Lung microvascular endothelial cell (primary cell): ENCODE measurements at regions not wholly inside any gene's neighbourhood (a gene's known extent, or its start where the extent isn't known, plus 50 kb on each side); places are given as distances from the start of the nearest gene placed in this dataset.
"Not testable (repeated sequence)": the region's sequence is repeated elsewhere in the genome, so short reads cannot be mapped to it uniquely, and the experiment has no call there.

ENCODE experiments used
- DNase-seq, 2 donors: peaks; one replicate each; pipeline versions ENCODE4 v3.0.0 to v3.0.0-alpha.2; 2010; ENCODE audit warnings: low read depth in 2 of 2

- no peak for DNase-seq
Observed at GRCh38 chr6:14516956-14517355, 399.4 kb downstream of the CD83 start.

GRCh38 chr6:14517516-14518105 is 400.0 kb downstream of the CD83 start:
- DNase-seq = no peak

- no peak for DNase-seq
Observed at GRCh38 chr6:14518515-14519217, 401.1 kb downstream of the CD83 start.

GRCh38 chr6:14520029-14520428 is 402.5 kb downstream of the CD83 start:
- no peak for DNase-seq

GRCh38 chr6:14520536-14520935 is 403.0 kb downstream of the CD83 start:
- DNase-seq = no peak

- no peak for DNase-seq
Observed at GRCh38 chr6:14521141-14521540, 403.6 kb downstream of the CD83 start.

GRCh38 chr6:14521861-14522260 is 404.3 kb downstream of the CD83 start:
- not testable (repeated sequence) for DNase-seq

- no peak for DNase-seq
Observed at GRCh38 chr6:14524319-14524718, 406.7 kb downstream of the CD83 start.

- DNase-seq = no peak
Observed at GRCh38 chr6:14530385-14530784, 412.8 kb downstream of the CD83 start.

GRCh38 chr6:14533446-14533845 is 415.9 kb downstream of the CD83 start:
- no peak for DNase-seq

- no peak for DNase-seq
Observed at GRCh38 chr6:14537030-14537429, 419.5 kb downstream of the CD83 start.

GRCh38 chr6:14540276-14540675 is 422.7 kb downstream of the CD83 start:
- no peak for DNase-seq

- DNase-seq = no peak
Observed at GRCh38 chr6:14540810-14541540, 423.4 kb downstream of the CD83 start.

- no peak for DNase-seq
Observed at GRCh38 chr6:14542670-14543366, 425.2 kb downstream of the CD83 start.

GRCh38 chr6:14543971-14544585 is 426.5 kb downstream of the CD83 start:
- no peak for DNase-seq

GRCh38 chr6:14544666-14545065 is 427.1 kb downstream of the CD83 start:
- DNase-seq = no peak

- DNase-seq = no peak
Observed at GRCh38 chr6:14545496-14545895, 427.9 kb downstream of the CD83 start.

GRCh38 chr6:14546036-14546435 is 428.5 kb downstream of the CD83 start:
- DNase-seq = no peak

- no peak for DNase-seq
Observed at GRCh38 chr6:14547284-14547998, 429.9 kb downstream of the CD83 start.

- no peak for DNase-seq
Observed at GRCh38 chr6:14549304-14549770, 431.8 kb downstream of the CD83 start.

- DNase-seq = no peak
Observed at GRCh38 chr6:14549871-14550270, 432.3 kb downstream of the CD83 start.
